ENCODE measurements at regions not wholly inside any gene's neighbourhood (a gene's known extent, or its start where the extent isn't known, plus 50 kb on each side); places are given as distances from the start of the nearest gene placed in this dataset.

GRCh38 chr5:116637149-116637740, 62.6 kb upstream of the SEMA6A start:
- TF ChIP-seq CBX5 (IDR thresholded peaks at IDR 0.05; ENCODE audit: low read depth) (no peak), REST (IDR thresholded peaks at IDR 0.05; ENCODE audit: low read depth, low read length) (no peak), POLR2A (IDR thresholded peaks at IDR 0.05; ENCODE audit: low read depth, low read length) (no peak), EZH2 (IDR thresholded peaks at IDR 0.05; ENCODE audit: borderline replicate concordance, control insufficient read depth, low read depth, low read length) (no peak), KDM1A (IDR thresholded peaks at IDR 0.05; ENCODE audit: borderline replicate concordance) (no peak), GABPA (IDR thresholded peaks at IDR 0.05; ENCODE audit: low read depth) (no peak), FOXM1 (IDR thresholded peaks at IDR 0.05; ENCODE audit: low read depth, low read length) (no peak), NFYB (IDR thresholded peaks at IDR 0.05; ENCODE audit: insufficient read depth, low read depth, low read length) (no peak), MXI1 (IDR thresholded peaks at IDR 0.05; ENCODE audit: low read depth, low read length) (no peak)
- TF ChIP-seq, protein P1, sequence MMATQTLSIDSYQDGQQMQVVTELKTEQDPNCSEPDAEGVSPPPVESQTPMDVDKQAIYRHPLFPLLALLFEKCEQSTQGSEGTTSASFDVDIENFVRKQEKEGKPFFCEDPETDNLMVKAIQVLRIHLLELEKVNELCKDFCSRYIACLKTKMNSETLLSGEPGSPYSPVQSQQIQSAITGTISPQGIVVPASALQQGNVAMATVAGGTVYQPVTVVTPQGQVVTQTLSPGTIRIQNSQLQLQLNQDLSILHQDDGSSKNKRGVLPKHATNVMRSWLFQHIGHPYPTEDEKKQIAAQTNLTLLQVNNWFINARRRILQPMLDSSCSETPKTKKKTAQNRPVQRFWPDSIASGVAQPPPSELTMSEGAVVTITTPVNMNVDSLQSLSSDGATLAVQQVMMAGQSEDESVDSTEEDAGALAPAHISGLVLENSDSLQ (IDR thresholded peaks at IDR 0.05): no peak

All from GM12878 (cell line).